ENCODE measurements at regions not wholly inside any gene's neighbourhood (a gene's known extent, or its start where the extent isn't known, plus 50 kb on each side); places are given as distances from the start of the nearest gene placed in this dataset.

DNA sequence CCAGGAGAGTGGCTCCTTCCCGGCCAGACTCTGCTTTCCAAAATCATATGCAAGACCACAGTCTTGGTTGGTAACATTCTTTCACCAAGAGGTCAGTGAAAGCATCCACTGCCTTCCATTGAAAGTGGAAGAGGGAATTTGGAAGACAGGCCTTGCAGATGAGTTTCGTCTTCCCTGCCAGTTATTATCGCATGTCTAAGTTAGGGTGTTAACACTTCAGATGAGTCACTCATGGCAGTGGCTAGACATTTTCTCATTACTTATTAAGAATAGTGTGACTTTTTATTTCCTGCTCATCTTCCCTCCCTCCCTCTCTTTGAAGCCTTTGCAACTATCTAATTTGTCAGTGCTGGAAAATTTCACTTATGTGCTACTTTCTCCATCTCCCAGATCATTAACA, 102.9 kb upstream of the EPB41L3 start:
- TF ChIP-seq, protein P1, sequence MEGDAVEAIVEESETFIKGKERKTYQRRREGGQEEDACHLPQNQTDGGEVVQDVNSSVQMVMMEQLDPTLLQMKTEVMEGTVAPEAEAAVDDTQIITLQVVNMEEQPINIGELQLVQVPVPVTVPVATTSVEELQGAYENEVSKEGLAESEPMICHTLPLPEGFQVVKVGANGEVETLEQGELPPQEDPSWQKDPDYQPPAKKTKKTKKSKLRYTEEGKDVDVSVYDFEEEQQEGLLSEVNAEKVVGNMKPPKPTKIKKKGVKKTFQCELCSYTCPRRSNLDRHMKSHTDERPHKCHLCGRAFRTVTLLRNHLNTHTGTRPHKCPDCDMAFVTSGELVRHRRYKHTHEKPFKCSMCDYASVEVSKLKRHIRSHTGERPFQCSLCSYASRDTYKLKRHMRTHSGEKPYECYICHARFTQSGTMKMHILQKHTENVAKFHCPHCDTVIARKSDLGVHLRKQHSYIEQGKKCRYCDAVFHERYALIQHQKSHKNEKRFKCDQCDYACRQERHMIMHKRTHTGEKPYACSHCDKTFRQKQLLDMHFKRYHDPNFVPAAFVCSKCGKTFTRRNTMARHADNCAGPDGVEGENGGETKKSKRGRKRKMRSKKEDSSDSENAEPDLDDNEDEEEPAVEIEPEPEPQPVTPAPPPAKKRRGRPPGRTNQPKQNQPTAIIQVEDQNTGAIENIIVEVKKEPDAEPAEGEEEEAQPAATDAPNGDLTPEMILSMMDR (conservative IDR thresholded peaks at IDR 0.05) = no peak
- no peak overlapping the region for H3K27ac ChIP-seq

DNA sequence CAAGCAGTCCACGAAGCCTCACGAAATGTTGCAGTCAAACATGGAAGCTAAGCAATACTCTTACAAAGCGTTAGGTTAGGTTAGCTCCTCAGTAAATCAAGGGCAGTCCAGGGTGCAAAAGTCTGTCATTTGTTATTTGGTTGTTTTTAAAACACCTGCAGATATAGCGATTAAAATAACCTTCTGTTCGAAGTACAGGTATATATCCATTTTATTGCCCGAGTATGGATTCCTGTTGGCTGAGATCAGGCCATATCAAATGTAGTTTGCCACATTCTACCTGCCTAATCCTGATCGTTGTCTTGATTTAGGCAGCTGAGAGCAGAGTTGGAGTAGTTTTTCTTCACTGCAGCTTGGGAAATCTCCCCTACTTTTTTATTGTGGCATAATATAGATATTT, 99.5 kb upstream of the EPB41L3 start:
- TF ChIP-seq, protein P1 (conservative IDR thresholded peaks at IDR 0.05) = no peak
- no peak overlapping the region for H3K27ac ChIP-seq

DNA sequence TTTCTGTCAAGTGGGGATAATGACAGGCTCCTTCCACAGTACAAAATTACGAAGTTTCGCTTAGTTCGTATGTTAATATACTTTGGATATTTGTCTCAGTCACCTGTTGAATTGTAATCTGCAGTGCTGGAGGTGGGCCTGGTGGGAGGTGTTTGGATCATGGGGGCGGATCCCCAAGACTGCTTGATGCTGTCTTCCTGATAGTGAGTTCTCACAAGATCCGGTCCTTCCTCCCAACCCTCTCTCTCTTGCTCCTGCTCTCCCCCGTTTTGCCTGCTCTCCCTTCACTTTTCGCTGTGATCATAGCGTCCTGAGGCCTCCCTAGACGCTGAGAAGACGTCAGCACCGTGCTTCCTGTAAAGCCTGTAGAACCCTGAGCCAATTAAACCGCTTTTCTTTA, 97.1 kb upstream of the EPB41L3 start:
- H3K27ac ChIP-seq = no peak overlapping the region
- TF ChIP-seq, protein P1 (conservative IDR thresholded peaks at IDR 0.05) = no peak

DNA sequence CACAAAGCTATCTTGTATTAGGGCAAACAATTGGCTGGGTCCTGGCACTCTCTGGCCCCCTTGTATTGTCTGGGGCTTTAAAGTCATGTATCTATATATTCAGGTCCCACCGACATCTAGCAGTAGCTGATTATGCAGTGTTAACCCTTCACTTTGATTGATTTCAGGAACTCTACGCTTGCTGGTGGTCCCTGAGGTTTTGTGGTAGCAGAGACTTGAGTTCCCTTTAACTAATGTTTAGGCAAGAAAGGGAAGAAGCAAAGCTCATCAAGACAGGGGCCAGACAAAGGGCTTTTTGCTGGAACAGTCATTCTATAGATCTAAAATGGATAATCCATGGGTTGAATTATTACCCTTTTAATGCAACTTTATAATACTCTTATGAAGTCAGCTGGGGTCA, 95.3 kb upstream of the EPB41L3 start:
- TF ChIP-seq, protein P1 (conservative IDR thresholded peaks at IDR 0.05) = no peak
- no peak overlapping the region for H3K27ac ChIP-seq

DNA sequence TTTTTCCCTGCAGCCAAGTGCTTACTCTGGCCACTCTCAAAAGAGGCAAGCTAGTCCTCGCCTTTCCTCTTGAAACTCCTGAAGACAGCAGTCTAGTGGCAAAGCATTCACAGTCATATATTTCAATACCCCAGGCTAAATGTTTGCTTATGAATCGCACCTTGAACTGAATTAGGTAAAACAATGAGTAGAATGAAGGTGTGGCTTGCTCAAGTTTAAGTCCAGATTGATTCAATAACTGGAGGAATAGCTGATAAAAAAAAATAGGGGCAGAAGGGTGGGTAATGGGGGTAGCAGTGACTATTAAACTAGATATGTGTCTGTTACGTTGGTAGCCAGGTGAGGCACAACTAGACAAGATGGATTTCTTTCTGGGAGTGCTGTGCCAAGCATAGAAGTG, 88.2 kb upstream of the EPB41L3 start:
- no peak overlapping the region for H3K27ac ChIP-seq

DNA sequence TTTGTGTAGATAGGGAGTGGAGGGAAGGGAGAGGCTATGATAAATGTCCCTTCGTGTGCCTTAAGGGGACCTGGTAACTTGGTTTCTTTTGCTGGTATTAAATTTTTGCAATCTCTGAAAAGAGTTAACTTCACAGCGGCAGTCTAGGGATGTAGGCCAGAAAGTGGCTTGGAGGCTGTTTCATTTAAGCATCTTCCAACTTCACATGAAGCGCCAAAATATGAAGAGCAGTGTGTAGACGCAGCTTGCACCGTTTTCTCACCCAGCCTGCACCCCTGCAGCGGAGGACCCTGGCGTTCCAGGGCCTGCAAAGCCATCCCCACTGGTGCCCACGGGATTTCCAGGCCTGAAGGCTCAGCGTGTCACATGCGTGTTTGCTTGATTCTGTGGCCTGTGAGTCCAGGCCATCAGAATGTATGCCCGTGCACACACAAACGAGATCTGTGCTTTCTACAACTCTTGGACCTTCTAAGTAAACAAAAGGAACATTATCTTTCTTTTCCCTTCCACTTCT, 87.2 kb upstream of the EPB41L3 start:
- no peak overlapping the region for H3K27ac ChIP-seq
- TF ChIP-seq, protein P1 (conservative IDR thresholded peaks at IDR 0.05) = no peak

More for the DNA sequence above, 88.2 kb upstream of the EPB41L3 start:
- TF ChIP-seq, protein P1 (conservative IDR thresholded peaks at IDR 0.05) = no peak

DNA sequence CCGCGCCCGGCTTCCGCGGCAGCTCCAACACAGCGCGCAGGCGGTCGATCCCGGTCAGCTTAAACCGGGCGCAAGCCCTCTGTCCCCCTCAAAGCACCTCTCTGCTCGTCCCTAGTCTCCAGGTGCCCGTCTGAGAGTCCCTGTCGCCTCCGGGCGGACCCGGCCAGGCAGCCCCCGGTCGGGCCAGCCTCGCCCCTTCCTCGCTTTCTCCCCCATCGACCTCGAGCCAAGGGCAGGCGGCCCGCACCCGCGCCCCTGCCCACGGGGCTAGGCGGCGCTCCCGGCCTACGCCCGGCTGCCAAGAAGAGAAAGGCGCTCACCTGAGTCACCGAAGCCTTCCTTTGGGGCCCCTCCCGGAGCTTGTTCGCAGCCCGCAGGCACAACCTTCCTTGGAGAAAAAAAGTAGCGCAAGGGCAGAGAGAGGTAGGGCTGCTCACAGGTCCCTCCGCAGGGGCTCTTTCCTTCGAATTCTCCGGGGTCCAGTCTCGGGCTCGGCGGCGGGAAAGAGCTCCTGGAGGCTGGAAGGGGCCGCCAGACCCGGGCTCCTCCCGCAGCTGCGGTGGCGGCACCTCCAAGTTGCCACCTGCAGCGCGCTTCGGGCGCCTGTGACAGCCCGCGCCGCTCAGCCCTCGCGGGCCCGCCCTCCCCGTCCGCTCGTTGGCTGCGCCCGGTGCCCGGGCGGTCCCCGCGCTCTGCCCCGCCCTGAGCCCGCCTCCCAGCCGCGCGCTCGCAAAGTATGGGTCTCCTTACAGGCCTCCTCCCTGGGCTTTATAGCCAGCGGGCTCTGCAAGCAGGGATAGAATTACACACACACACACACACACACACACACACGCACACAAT, 86.5 kb upstream of the EPB41L3 start:
- no peak overlapping the region for H3K27ac ChIP-seq
- TF ChIP-seq, protein P1 (conservative IDR thresholded peaks at IDR 0.05) = no peak

Data from VCaP (cell line).